Ovary (tissue), 3 donors: ENCODE measurements at regions not wholly inside any gene's neighbourhood (a gene's known extent, or its start where the extent isn't known, plus 50 kb on each side); places are given as distances from the start of the nearest gene placed in this dataset.

ENCODE experiments used
- POLR2A ChIP-seq: fragments of 450-650 bp; IDR thresholded peaks from one replicate; pipeline ENCODE4 v1.6.1; 2017; ENCODE audit warnings: antibody characterized with exemption, mild to moderate bottlenecking, moderate library complexity
- TF ChIP-seq, protein P1 (sequence below), 3 donors: fragments of 450-650 bp in 2 of 3; fragments of 200-600 bp in 1 of 3; IDR thresholded peaks; one replicate each; pipeline versions ENCODE4 v1.5.1 to v1.8.0; 2016 to 2022; ENCODE audit warnings: antibody characterized with exemption in 3 of 3, mild to moderate bottlenecking in 1 of 3
- donor health status: DM: no; HTN: no; CAD: no.

GRCh38 chr11:71332046-71332445 lies 79.7 kb upstream of the SHANK2 start:
- TF ChIP-seq, protein P1, sequence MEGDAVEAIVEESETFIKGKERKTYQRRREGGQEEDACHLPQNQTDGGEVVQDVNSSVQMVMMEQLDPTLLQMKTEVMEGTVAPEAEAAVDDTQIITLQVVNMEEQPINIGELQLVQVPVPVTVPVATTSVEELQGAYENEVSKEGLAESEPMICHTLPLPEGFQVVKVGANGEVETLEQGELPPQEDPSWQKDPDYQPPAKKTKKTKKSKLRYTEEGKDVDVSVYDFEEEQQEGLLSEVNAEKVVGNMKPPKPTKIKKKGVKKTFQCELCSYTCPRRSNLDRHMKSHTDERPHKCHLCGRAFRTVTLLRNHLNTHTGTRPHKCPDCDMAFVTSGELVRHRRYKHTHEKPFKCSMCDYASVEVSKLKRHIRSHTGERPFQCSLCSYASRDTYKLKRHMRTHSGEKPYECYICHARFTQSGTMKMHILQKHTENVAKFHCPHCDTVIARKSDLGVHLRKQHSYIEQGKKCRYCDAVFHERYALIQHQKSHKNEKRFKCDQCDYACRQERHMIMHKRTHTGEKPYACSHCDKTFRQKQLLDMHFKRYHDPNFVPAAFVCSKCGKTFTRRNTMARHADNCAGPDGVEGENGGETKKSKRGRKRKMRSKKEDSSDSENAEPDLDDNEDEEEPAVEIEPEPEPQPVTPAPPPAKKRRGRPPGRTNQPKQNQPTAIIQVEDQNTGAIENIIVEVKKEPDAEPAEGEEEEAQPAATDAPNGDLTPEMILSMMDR (IDR thresholded peaks at IDR 0.05) = no peak
- no peak for TF ChIP-seq POLR2A
